OCI-LY1 (cell line): ENCODE measurements at regions not wholly inside any gene's neighbourhood (a gene's known extent, or its start where the extent isn't known, plus 50 kb on each side); places are given as distances from the start of the nearest gene placed in this dataset.

Experiments used
- EZH2 ChIP-seq: fragments of 200-600 bp; sonication (generic), shearing (Covaris generic); IDR thresholded peaks from 2 replicates; pipeline ENCODE4 v1.8.0; 2017; ENCODE audit warnings: borderline replicate concordance, mixed run types, mild to moderate bottlenecking, antibody characterized with exemption, low read length, moderate library complexity, mixed read lengths
- TF ChIP-seq, protein P1 (sequence below): fragments of 200-600 bp; sonication (generic), shearing (Covaris generic); IDR thresholded peaks from 2 replicates; pipeline ENCODE4 v1.5.1; 2017; ENCODE audit warnings: mild to moderate bottlenecking, antibody characterized with exemption, low read length, moderate library complexity, mixed read lengths

DNA sequence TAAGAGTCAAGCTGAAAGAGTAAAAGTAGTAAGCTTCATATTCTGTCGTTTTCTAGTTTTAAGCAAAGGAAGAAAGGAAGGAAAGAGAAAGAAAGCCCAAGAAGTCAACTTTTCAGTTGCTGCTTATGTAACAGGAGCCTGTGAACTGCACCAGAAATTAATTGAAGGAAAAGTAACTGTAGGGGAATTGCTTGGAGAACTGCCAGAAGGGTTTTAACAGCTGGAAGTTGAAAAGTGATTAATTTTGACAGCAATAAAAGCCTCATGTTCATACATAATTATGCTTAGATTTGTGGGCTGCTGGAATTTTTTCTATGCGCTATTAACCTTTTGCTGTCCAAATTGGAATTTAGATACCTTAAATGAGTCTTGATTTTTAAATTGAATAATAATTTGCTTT, 255.7 kb downstream of the ENC1 start:
- TF ChIP-seq, protein P1, sequence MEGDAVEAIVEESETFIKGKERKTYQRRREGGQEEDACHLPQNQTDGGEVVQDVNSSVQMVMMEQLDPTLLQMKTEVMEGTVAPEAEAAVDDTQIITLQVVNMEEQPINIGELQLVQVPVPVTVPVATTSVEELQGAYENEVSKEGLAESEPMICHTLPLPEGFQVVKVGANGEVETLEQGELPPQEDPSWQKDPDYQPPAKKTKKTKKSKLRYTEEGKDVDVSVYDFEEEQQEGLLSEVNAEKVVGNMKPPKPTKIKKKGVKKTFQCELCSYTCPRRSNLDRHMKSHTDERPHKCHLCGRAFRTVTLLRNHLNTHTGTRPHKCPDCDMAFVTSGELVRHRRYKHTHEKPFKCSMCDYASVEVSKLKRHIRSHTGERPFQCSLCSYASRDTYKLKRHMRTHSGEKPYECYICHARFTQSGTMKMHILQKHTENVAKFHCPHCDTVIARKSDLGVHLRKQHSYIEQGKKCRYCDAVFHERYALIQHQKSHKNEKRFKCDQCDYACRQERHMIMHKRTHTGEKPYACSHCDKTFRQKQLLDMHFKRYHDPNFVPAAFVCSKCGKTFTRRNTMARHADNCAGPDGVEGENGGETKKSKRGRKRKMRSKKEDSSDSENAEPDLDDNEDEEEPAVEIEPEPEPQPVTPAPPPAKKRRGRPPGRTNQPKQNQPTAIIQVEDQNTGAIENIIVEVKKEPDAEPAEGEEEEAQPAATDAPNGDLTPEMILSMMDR: no peak
- no peak for TF ChIP-seq EZH2
